GM19455 (cell line): ENCODE measurements at regions not wholly inside any gene's neighbourhood (a gene's known extent, or its start where the extent isn't known, plus 50 kb on each side); places are given as distances from the start of the nearest gene placed in this dataset.
"Not testable (repeated sequence)": the region's sequence is repeated elsewhere in the genome, so short reads cannot be mapped to it uniquely, and the experiment has no call there.

Experiments
- ATAC-seq: cut with Tn5 transposase; IDR thresholded peaks from one replicate; pipeline ENCODE4 v1.9.1; 2021; ENCODE audit not compliant: unreplicated experiment

DNA sequence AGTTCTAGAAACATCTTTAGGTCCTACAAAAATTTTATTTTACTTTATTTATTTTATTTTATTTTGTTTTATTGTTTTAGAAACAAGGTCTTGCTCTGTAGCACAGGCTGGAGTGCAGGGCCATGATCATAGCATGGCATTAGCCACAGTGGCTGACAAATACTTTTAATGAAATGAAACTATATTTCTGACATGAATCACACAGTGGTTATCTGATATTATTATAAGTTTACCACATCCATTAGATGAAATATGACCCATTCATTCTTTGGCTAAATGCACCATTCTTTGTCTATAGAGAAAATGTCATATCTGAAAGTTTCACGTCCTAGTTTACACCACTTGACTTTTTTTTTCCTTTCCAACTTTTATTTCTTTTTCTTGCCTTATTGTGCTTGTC is 613.4 kb upstream of the ADAMTS5 start:
- no peak for ATAC-seq

DNA sequence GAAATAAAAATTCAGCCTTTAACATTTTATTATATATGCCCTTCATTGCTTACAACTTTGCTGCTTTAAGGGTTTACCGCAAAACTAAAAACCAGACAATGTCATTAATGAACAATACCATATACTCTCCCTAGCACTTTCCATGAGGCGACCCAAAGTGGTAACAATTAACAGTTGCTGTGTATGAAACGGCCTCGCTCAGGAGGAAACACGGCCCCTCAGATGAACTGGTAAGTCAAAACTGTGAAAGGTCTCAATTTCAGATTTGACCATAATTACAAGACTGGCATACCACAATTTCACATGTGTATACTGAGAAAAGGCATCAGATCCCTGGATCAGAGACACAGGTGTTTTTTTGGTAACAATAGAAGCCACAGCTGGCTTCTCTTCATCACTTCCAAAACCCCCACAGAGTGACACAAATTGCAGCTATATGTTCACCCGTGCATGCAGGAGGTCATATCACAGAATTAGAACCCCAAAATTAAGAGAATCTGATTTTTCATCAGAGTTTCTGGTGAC is 611.9 kb upstream of the ADAMTS5 start:
- no peak for ATAC-seq

DNA sequence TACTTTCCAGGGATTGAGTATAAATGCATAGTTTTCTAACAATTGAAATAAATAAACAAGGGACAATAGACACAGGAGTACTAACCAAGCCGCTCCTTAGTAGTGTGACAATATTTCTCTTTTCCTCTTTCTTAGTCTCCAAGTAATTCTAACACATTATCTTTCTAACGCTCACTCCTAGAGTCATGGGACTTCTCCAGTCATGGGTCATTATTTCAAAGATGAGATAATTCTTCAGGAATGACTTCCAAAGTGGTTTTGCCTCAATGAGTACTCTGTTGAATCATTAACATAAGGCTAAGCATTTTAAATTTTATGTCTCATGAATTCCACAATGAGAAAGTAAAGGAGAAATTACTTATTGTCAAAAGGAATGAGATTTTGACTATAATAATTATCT is 605.8 kb upstream of the ADAMTS5 start:
- ATAC-seq = no peak

DNA sequence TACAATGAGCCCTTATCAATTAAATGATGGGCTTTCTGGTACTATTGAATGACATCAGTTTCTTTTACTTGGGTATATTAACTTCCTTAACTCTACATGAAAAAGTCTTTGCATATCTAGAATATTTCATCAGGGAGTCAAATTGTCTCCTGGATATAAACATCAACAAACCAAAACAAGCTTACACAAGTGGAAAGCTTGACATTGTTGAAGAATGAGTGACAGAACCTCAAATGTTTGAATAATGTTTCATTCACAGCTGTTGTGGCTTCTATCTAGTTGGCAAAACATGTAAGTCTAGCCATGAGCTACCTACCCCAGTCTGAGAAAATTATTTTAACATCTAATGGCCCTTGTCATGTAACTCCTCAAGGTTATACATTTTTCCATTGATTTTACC is 604.8 kb upstream of the ADAMTS5 start:
- no peak for ATAC-seq

DNA sequence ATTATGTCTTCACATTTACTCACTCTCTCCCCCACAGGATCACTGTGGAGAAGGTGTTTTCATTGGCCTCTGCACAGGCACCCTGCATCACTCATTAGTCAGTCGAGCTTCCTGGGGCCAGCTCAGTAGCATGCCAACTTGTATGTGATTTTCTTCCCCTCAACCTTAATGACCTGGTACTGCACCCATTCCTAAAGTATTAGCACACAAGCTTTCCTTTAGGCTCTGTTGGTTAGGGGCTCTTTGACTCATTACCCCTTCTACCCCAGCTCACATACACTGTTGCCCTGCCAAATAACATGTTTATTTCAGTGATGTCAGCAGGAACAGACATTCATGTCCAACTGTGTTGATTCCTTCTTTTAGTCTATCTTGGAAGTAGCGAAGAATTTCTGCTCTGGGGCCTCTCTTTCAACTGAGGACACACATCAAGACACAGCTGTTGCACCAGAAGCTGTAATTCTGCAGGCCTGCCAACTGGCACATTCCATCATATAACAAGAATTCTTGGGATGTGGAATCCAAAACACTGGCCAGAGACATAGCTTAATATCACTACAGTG is 603.5 kb upstream of the ADAMTS5 start:
- no peak for ATAC-seq

DNA sequence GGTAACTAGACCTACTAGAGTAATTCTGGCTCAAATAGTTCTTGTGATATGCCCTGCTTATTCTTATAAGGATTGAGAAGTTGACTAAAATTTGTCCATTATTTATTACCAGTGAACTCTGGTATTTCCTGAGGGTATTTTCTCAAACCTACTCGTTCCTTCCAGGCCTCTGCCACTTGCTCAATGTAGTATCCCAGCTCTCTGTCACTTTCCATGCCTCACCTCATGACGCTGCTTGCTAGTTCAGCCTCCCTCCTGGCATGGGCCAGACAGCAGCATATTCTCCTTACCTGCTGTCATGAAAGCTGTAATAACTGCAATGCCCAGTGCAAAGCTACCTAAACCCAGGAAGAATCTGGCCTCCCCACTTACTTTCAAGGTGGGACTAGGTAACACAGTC is 602.9 kb upstream of the ADAMTS5 start:
- no peak for ATAC-seq

DNA sequence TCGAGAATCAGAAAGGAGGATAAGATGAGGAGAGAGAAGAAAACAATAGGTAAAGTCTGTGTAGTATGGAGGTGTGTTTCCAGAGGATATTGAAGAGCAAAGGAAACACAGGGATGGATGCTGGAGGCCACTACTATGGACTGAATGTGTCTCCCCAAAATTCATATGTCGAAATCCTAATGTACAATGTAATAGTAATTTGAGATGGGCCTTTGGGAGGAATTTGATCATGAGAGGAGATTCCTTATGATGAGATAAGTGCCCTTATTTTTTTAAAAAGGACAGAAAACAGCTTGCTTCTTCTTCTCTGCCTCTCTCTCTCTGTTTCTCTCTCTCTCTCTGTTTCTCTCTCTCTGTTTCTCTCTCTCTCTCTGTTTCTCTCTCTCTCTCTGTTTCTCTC is 602.2 kb upstream of the ADAMTS5 start:
- ATAC-seq = no peak

DNA sequence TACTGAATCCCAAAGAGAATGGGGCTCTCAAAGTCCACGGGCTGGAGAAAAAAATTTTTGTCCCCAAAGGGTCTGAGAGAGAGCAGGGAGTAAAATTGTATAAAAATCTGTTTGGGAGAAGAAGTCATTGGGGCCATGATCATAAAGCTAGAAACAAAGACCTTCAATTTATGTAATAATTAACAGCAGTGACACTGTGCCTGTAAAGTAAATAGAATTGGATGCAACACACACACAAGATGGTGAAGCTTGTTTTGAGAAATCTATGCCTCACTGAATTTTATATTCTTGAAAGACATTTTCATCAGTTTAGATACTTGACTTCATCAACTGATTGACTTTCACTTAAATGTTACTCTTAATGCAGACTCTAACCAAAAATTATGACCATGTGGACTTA is 600.5 kb upstream of the ADAMTS5 start:
- ATAC-seq = no peak

DNA sequence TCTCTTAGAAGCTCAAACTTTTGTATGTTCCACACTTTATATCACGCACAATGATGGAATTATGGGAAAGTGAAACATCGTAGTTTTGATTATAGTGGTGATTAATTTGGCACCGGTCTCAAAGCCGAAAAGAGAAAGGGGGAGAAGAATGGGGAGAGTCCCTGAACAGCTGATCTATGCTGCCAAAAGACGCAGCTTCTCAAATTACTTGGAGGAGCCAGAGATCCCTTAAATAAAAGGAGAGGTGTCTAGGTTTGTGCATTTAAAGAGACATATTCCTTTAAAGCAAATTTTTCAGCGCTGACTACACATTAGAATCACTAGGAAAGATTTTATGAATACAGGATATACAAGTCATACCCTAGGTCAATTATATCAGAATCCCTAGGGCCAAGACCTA is 599.6 kb upstream of the ADAMTS5 start:
- ATAC-seq = no peak

DNA sequence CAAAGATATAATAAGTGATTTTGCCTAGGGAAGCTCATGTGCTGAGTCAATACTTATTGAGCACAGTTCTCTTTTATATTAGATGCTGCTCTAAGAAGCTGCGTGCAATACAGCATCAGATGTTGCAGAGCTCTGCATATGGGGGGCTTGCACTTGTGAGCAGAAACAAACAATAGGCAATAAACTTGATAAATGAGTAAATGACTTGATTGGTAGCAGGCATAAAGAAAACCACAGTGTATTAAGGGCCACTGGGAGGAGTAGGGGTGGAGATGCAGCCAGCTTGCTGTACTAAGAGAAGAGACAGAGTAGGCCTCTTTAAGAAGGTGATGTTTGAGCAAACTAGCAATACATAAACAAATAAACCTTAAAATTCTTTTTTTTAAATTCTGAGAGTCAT is 598.5 kb upstream of the ADAMTS5 start:
- ATAC-seq = no peak

DNA sequence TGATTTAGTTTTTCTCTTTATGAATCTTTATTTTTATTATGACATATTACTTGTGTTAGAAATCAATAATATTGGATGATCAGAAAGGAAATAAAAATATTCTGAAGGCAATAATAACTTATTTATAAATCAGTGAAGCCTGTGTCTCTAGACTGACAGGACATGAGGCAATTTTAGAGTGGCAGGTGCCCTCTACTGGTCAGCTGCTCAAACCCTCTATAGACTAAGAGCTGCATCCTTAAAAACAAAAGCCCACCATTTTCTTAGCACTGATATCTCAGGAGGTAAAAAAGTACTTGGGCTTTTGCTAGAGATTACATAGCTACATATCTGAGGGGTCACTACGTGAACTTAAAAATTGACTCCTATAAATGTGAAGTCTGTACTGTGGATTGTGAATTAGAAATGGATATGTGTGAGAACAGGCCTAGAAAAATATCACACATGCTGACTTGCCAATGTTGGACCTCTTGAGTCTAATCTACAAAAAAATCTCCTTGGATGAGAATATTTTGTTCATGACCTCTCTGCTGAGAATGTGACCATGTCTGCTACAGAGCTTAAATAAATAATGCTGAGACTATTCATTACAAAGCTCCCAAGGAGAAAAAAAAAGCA is 597.9 kb upstream of the ADAMTS5 start:
- ATAC-seq = no peak

DNA sequence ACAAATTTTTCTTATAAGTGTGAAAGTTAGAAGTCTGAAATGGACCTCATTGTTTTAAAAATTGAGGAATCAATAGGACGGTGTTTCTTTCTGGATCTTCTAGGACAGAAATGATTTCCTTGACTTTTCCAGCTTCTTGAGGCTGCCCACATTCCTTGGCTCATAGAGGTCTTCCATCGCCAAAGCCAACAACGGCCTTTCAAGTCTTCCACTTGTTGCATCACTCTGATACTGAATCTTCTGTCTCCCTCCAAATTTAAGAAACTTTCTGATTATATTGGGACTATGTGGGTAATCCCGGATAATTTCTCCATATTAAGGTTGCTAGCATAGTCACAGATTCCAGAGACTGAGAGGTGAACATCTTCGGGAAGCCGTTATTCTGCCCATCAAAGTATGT is 595.4 kb upstream of the ADAMTS5 start:
- ATAC-seq = no peak

DNA sequence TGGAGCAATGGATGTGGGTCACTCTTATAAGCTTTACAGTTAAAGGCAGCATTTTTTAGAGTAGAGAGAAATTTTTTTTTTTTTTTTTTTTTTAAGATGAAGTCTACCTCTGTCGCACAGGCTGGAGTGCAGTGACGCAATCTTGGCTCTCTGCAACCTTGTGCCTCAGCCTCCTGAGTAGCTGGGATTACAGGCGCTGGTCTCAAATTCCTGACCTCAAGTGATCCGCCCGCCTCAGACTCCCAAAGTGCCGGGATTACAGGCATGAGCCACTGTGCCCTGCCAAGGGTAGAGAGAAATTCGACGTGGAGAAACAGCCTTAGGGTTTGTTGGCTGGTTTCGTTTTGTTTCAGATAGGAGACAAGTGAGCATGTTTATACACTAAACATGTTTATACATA is 594.2 kb upstream of the ADAMTS5 start:
- ATAC-seq = no peak

DNA sequence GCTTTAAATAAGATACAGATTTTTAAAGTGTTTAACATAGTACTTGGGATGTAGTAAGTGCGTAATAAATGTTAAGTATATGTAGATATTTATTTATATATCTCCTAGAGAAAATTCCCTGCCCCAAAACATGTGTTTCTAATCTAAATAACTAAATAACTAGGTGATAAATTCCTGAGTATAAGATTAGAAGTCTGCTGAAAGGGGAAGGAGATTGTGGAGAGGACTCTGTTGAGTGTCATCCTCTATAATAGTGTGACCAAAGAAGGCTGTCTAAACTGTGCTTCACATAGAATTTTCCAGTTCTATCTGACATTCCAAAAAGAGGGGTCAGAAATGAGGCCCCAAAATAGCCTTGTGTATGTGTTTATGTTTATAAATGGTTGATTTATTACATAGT is 590.5 kb upstream of the ADAMTS5 start:
- no peak for ATAC-seq

DNA sequence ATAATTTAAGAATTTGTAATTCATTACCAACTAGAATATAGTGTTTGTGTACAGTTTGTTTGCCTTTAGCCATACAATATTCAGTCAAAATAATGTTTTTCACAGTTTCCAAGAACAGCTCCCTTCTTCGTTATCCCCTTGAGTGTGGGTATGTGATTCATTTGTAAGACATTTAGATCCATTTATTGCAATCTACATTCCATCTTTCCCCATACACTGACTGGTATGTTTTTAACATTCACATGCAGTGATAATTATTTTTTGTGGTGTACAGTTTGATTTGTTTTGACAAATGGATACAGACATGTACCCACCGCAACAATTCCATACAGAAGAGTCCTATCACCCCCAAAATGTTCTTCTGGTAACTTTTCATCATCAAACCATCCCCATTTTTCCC is 589.1 kb upstream of the ADAMTS5 start:
- no peak for ATAC-seq

DNA sequence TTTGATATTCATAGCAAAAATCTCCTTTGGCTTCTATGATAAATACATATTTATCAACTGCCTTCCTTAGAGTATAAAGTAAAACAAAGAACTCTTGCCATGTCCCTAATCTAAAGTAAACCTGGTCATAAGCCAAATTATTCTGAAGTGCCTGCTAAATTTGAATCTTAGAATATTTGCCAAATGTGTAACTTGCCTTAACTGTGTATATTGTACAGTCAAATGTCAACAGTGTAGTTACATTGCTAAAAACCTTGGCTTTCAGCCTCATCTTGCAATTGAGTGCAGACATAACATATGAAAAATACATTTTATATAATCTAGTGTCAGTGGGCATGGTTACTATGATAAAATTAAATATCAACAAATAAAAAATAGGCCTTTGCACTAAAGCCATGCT is 583.4 kb upstream of the ADAMTS5 start:
- ATAC-seq = no peak

DNA sequence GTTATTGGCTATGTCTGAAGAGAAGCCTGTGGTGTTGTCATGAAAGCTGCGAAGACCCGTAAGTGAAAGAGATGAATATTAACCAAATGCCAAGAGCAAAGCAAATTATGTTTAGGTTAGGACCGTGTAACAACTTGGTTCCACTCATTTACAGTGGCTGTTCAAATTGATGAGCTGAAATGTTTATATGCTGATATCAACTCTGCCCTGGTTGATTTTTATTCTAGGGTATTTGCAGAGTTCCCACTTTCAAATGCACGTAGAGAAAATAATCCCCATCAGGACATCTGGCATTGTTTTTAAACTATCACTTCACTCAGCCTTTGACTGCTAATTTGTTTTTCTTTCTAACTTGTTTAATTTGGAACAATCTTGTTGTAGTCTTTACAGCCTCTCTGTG is 581.6 kb upstream of the ADAMTS5 start:
- no peak for ATAC-seq

DNA sequence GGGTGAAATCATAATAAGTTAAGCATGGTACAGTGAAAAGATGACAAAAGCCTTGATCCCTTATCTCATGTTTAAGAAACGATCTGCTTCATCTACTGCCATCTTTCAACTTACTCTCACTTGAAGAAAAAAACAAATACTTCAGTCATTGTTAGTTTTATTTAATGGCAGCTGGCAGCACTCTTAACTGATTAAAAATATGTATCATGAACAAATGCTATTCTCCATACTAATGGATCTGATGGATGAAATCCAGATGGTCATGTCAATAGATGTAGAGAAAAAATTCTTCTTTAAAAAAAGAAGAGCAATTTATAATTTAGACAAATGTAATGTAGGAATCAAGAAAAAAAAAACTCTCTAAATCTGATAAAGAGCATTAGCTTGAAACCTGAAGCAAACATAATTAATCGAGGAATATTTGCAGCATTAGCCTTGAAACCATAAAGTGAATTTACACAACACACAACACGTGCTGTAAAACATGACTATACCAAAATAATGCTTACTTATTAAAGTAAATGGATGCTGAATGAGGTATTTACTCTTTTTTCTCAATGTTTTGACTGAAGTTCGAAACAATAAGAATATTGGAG is 579.0 kb upstream of the ADAMTS5 start:
- no peak for ATAC-seq

DNA sequence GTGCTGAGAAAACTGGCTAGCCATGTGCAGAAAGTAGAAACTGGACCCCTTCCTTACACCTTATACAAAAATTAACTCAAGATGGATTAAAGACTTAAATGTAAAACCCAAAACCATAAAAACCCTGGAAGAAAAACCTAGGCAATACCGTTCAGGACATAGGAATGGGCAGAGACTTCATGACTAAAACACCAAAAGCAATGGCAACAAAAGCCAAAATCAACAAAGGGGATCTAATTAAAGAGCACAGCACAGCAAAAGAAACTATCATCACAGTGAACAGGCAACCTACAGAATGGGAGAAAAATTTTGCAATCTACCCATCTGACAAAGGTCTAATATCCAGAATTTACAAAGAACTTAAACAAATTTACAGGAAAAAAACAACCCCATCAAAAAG is 575.2 kb upstream of the ADAMTS5 start:
- not testable (repeated sequence) for ATAC-seq

DNA sequence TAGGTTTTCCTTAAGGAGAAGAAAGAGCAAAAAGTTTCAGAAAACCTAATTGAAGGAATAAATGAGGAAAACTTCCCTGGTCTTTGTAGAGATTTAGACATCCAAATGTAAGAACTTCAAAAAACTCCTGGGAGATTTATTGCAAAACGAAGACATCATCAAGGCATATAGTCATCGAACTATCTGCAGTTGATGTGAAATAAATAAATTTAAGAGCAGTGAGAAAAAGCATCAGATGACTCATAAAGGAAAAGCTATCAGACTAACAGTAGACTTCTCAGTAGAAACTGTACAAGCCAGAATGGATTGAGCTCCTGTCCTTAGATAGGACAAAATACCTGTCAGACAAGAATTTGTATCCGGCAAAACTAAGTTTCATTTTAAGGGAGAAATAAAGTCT is 569.4 kb upstream of the ADAMTS5 start:
- ATAC-seq = no peak

DNA sequence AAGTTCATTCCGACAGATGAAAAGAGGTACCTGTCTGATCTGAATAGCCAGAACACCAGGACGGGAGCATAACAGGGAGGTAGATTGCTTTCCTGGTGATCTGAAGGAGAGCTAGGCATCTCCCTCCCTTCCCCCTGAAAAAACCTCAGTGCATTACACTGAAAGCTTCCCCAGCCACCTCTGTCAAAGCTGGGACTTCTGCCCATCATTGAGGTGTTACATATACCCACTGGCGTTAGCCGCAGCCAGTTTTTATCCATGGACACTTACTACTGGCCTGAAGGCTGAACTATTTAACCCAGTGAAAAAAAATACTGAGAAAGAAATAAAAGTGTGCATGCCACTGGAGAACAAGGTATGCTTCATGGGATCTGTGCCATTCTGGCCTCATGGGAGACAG is 568.3 kb upstream of the ADAMTS5 start:
- no peak for ATAC-seq

DNA sequence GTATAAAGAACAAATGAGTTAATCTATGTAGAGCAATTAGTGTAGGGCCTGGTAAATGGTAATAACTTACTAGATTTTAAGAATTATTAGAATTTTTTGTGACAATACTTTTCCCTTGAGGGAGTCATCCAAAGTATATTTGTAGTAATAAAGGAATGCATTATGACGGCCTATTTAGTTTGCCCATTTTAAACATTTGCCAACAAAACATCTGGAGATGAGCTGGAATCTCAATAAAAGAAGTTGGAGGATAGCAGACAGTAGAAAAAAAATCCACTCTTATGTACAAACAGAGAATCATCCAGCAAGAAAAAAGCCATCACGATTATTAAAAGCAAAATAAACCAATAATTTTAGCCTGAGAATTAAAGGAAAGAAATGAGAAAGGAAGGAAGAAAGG is 567.3 kb upstream of the ADAMTS5 start:
- ATAC-seq = no peak

DNA sequence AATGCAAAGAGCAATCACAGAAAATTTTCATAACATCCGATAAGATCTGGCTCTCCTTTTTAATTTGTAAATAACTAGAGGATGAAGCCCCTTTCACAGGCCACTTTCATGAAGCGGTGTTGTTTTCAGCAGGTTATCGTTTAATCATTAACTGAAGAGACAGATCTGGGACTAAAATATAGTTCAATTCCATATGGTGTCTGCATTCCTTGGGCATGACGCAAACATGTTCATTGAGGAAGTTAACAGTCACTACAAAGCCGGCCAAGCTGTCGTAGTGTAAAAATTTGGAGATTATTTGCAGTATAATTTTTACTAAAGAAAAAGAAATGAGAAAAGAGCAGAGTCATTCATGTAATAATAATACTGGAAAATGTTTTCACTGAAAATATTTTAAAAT is 565.2 kb upstream of the ADAMTS5 start:
- ATAC-seq = no peak
